IMR-90 (cell line): ENCODE measurements at regions not wholly inside any gene's neighbourhood (a gene's known extent, or its start where the extent isn't known, plus 50 kb on each side); places are given as distances from the start of the nearest gene placed in this dataset.

Source experiments
- ATAC-seq: fragments of 200-7000 bp; cut with Tn5 transposase; 2 replicates; pipeline ENCODE4 v1.9.1; 2020; ENCODE audit warnings: low read depth, mild to moderate bottlenecking, moderate library complexity
- BruUV-seq: library from RNA; stranded (reverse); fragments of 400-500 nt; replicated peaks from 2 replicates; lab custom pipeline; 2021; lab: Mats Ljungman, UMichigan
- CTCF ChIA-PET: fragments of 300-600 bp; formaldehyde crosslinking; extraction: SDS; loops from one replicate; lab custom pipeline; 2021; ENCODE audit warnings: antibody characterized with exemption; lab: Yijun Ruan, JAX
- POLR2A ChIA-PET: fragments of 300-600 bp; sonication (Branson Sonifier 250); formaldehyde crosslinking; loops from one replicate; lab custom pipeline; 2022; ENCODE audit warnings: antibody characterized with exemption; ENCODE audit not compliant: unreplicated experiment; lab: Charles Lee
- DNase-seq: peaks from one replicate; pipeline ENCODE4 v3.0.0; 2013
- H2AFZ ChIP-seq: replicated peaks from 2 replicates; pipeline ENCODE3; 2013; ENCODE audit warnings: low read length, mild to moderate bottlenecking; ENCODE audit not compliant: poor library complexity
- H2AK5ac ChIP-seq: 2 replicates; pipeline ENCODE4 v1.6.1; 2013; ENCODE audit warnings: low read depth, low read length, inconsistent platforms
- H2AK9ac ChIP-seq: replicated peaks from 2 replicates; pipeline ENCODE3; 2013; ENCODE audit warnings: mild to moderate bottlenecking, low read depth, low read length, moderate library complexity; ENCODE audit not compliant: poor library complexity
- H2BK120ac ChIP-seq: 2 replicates; pipeline ENCODE4 v1.6.1; 2013; ENCODE audit warnings: low read depth, low read length, inconsistent platforms
- H2BK15ac ChIP-seq: 3 replicates; pipeline ENCODE4 v1.6.1; 2013; ENCODE audit warnings: low read depth, low read length, inconsistent platforms
- H2BK20ac ChIP-seq: 2 replicates; pipeline ENCODE4 v1.6.1; 2013; ENCODE audit warnings: low read depth, mild to moderate bottlenecking, inconsistent platforms, low read length, moderate library complexity
- H2BK5ac ChIP-seq: 2 replicates; pipeline ENCODE4 v1.6.1; 2013; ENCODE audit warnings: mild to moderate bottlenecking, low read depth, low read length, inconsistent platforms; ENCODE audit not compliant: poor library complexity, severe bottlenecking
- H3K14ac ChIP-seq: replicated peaks from 2 replicates; pipeline ENCODE4 v1.6.1; 2013; ENCODE audit warnings: low read depth, low read length, inconsistent platforms
- H3K18ac ChIP-seq: 2 replicates; pipeline ENCODE4 v1.6.1; 2013; ENCODE audit warnings: low read depth, low read length, control low read depth
- H3K23ac ChIP-seq: 2 replicates; pipeline ENCODE4 v1.6.1; 2013; ENCODE audit warnings: low read depth, low read length, inconsistent platforms
- H3K27ac ChIP-seq: 2 replicates; pipeline ENCODE4 v1.5.1; 2013; ENCODE audit warnings: mild to moderate bottlenecking, control low read depth, low read length; ENCODE audit not compliant: insufficient read depth
- H3K27me3 ChIP-seq: 2 replicates; pipeline ENCODE4 v1.6.1; 2013; ENCODE audit warnings: low read length; ENCODE audit not compliant: control insufficient read depth, insufficient read depth
- H3K36me3 ChIP-seq: 2 replicates; pipeline ENCODE4 v1.6.1; 2013; ENCODE audit warnings: low read length, mixed read lengths; ENCODE audit not compliant: control insufficient read depth, insufficient read depth
- H3K4ac ChIP-seq: 2 replicates; pipeline ENCODE4 v1.6.1; 2013; ENCODE audit warnings: low read depth, low read length, inconsistent platforms
- H3K4me1 ChIP-seq: 2 replicates; pipeline ENCODE4 v1.6.1; 2013; ENCODE audit warnings: low read length, mixed read lengths; ENCODE audit not compliant: control insufficient read depth, insufficient read depth
- H3K4me2 ChIP-seq: 2 replicates; pipeline ENCODE4 v1.6.1; 2013; ENCODE audit warnings: low read depth, mild to moderate bottlenecking, control low read depth, low read length, moderate library complexity
- H3K4me3 ChIP-seq: 2 replicates; pipeline ENCODE4 v1.5.1; 2013; ENCODE audit warnings: low read depth, mild to moderate bottlenecking, control low read depth, low read length, moderate library complexity; ENCODE audit not compliant: insufficient read depth
- H3K56ac ChIP-seq: 2 replicates; pipeline ENCODE4 v1.6.1; 2013; ENCODE audit warnings: low read length, inconsistent platforms; ENCODE audit not compliant: insufficient read depth; ENCODE audit errors: extremely low read depth
- H3K79me1 ChIP-seq, 2 experiments: 2 replicates each; pipeline ENCODE4 v1.6.1; 2013; ENCODE audit warnings: low read length in 2 of 2, inconsistent platforms in 1 of 2, low read depth in 1 of 2
- H3K9ac ChIP-seq: 2 replicates; pipeline ENCODE4 v1.6.1; 2013; ENCODE audit warnings: low read depth, low read length, control low read depth
- H3K9me1 ChIP-seq: 2 replicates; pipeline ENCODE4 v1.6.1; 2013; ENCODE audit warnings: low read length, inconsistent platforms; ENCODE audit not compliant: insufficient read depth
- H3K9me3 ChIP-seq: 2 replicates; pipeline ENCODE4 v1.6.1; 2013; ENCODE audit warnings: low read length; ENCODE audit not compliant: control insufficient read depth, insufficient read depth
- H4K20me1 ChIP-seq: 2 replicates; pipeline ENCODE4 v1.6.1; 2013; ENCODE audit warnings: low read length, inconsistent platforms; ENCODE audit not compliant: insufficient read depth
- H4K5ac ChIP-seq: 2 replicates; pipeline ENCODE4 v1.6.1; 2013; ENCODE audit warnings: mild to moderate bottlenecking, low read depth, low read length, control low read depth
- H4K8ac ChIP-seq, 2 experiments: 2 replicates each; pipeline ENCODE4 v1.6.1; 2013; ENCODE audit warnings: low read depth in 2 of 2, low read length in 2 of 2, control low read depth in 1 of 2, inconsistent platforms in 1 of 2
- H4K91ac ChIP-seq: 2 replicates; pipeline ENCODE4 v1.6.1; 2013; ENCODE audit warnings: low read depth, low read length, inconsistent platforms; ENCODE audit not compliant: insufficient read depth
- FOS ChIP-seq: fragments of 150-350 bp; IDR thresholded peaks from 2 replicates; pipeline ENCODE4 v1.6.1; 2016; ENCODE audit warnings: low read depth, low read length
- MAFK ChIP-seq: IDR thresholded peaks from 2 replicates; pipeline ENCODE4 v1.6.1; 2012; ENCODE audit warnings: low read depth, low read length, improper control_type of control experiment
- WGBS, 2 experiments: methylation state at CpG; one replicate each; pipeline versions ENCODE4 v1.1.5 to v1.1.7; 2013; ENCODE audit warnings: missing lambda C conversion rate in 2 of 2; ENCODE audit not compliant: insufficient read length in 1 of 2; ENCODE audit errors: extremely low coverage in 2 of 2; 5-methylcytosine and 5-hydroxymethylcytosine counted together
- dilution Hi-C: fragments of 300-500 bp; cut with HindIII; formaldehyde crosslinking; loops from one replicate; pipeline ENCODE4 v1.14.3; 2018; ENCODE audit warnings: low sequenced_read_pairs; ENCODE audit not compliant: unreplicated experiment
- in situ Hi-C: fragments of 300-500 bp; cut with MboI; formaldehyde crosslinking; loops from 3 replicates; pipeline ENCODE4 v1.14.3; 2019; ENCODE audit warnings: low sequenced_read_pairs, inconsistent platforms, mixed read lengths
- intact Hi-C: fragments of 100-400 bp; cut with micrococcal nuclease; formaldehyde crosslinking; loops from 2 replicates; pipeline ENCODE4 v1.10.0; 2022

DNA sequence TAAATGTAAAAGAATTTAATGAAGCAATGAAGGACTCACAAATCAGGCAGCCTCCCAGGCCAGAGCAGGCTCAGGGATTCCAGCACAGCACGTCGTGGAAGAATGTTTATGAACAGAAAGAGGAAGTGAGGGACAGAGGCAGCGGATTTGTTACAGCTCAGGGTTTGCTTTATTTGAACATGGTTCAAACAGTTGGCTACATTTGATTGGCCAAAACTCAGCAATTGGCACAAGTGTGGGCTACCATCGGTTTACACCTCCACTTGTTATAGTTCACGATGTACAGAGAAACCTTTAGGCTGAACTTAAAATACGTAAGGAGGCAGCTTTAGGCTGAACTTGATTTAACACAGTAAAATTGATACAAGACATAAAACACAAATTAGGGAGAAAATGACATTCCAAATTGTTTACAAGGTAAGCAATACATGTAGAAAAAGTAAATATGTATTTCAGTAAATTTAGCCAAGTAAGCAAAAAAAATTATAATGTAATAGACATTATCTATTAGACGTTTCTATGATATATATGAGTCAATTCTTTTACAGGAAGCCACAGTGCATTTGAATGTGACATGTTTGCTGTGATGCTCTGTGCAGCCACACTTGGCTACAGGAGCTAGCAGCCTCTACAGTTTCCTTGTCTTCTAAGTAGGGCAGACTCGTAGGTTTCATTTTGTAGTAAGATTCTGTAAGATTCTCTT is 126.5 kb downstream of the ADSS2 start:
- H3K27ac ChIP-seq = 0 out of 2 replicates have a peak overlapping the region, but pooled peaks have one; percentile 35
- POLR2A ChIA-PET = interaction anchor here (0.7 kb wide), 1 partner anchor 123 kb away, joined by 9 read pairs; no protein-coding TSS in a partner anchor

More for the DNA sequence above, 126.5 kb downstream of the ADSS2 start:
- peak overlapping the region; percentile 13; the same call in 1 of the 2 replicates for H4K91ac ChIP-seq
- H2BK120ac ChIP-seq = peak overlapping the region; percentile 74
- intact Hi-C loops = no loop called here
- H3K9me1 ChIP-seq = peaks cover 7% of the 10 kb centered on the region; the same call in 1 of the 2 replicates
- 56% methylated on average over 2 of the region's 8 CpGs; no CpG with 5 or more reads in 1 of the 2 experiments for WGBS, 2 experiments
- H2BK15ac ChIP-seq = peak overlapping the region; percentile 78; the same call in 2 of the 3 replicates
- H3K9ac ChIP-seq = no peak overlapping the region
- TF ChIP-seq FOS (no peak), MAFK (peak; percentile 95)
- H3K14ac ChIP-seq = 0 out of 2 replicates have a peak overlapping the region, but pooled peaks have one; percentile 30
- H2AFZ ChIP-seq = peak overlapping the region; percentile 78
- no peak overlapping the region for H3K4me3 ChIP-seq
- DNase-seq (peak; percentile 47), ATAC-seq (peak; percentile 38)
- H3K4me1 ChIP-seq = peaks cover 7% of the 10 kb centered on the region
- H3K36me3 ChIP-seq = no peaks in the 10 kb centered on the region
- dilution Hi-C loops = no loop called here
- no TSS peak for BruUV-seq
- H3K18ac ChIP-seq = no peak overlapping the region; the same call in 1 of the 2 replicates
- H2BK20ac ChIP-seq = peak overlapping the region; percentile 65; the same call in 1 of the 2 replicates
- no peaks in the 10 kb centered on the region for H3K79me1 ChIP-seq
- no peaks in the 10 kb centered on the region for H3K27me3 ChIP-seq
- H4K5ac ChIP-seq = peak overlapping the region; percentile 67; the same call in 1 of the 2 replicates
- H2AK5ac ChIP-seq = no peak overlapping the region; the same call in 1 of the 2 replicates
- peak overlapping the region; percentile 0 for H2BK5ac ChIP-seq
- H3K56ac ChIP-seq = no peak overlapping the region
- H4K8ac ChIP-seq = peak overlapping the region; percentile 32 to 85; a peak in 2 of 4 replicates
- peaks cover 2% of the 10 kb centered on the region; the same call in 1 of the 2 replicates for H3K9me3 ChIP-seq
- peak overlapping the region; percentile 58 for H3K4ac ChIP-seq
- H4K20me1 ChIP-seq = no peaks in the 10 kb centered on the region
- CTCF ChIA-PET = interaction anchor here (1.2 kb wide), 1 partner anchor 15 kb away, joined by 3 read pairs; no protein-coding TSS in a partner anchor
- H3K4me2 ChIP-seq = no peak overlapping the region
- no peak overlapping the region for H3K23ac ChIP-seq
- in situ Hi-C loops = no loop called here
- no peak overlapping the region for H2AK9ac ChIP-seq
